Activated gamma-delta T cell treated with anti-CD3 and anti-CD28 coated beads, Interleukin-2, amount 50 U/mL, for 16 hours (primary cell): ENCODE measurements at regions not wholly inside any gene's neighbourhood (a gene's known extent, or its start where the extent isn't known, plus 50 kb on each side); places are given as distances from the start of the nearest gene placed in this dataset.

ENCODE experiments used
- DNase-seq: peaks from one replicate; pipeline ENCODE4 v3.0.0-alpha.2; 2020; ENCODE audit warnings: low read depth

- no peak for DNase-seq
Measured at GRCh38 chr2:106629981-106630380, 142.8 kb downstream of the CD8B2 start.

- no peak for DNase-seq
Measured at GRCh38 chr2:106631281-106631680, 144.1 kb downstream of the CD8B2 start.

GRCh38 chr2:106638043-106638442, 150.9 kb downstream of the CD8B2 start:
- no peak for DNase-seq

GRCh38 chr2:106638580-106638979, 151.4 kb downstream of the CD8B2 start:
- DNase-seq = no peak

- no peak for DNase-seq
Measured at GRCh38 chr2:106642679-106643078, 155.5 kb downstream of the CD8B2 start.

GRCh38 chr2:106644623-106645022, 157.5 kb downstream of the CD8B2 start:
- no peak for DNase-seq

GRCh38 chr2:106646605-106647004, 159.4 kb downstream of the CD8B2 start:
- no peak for DNase-seq

GRCh38 chr2:106649306-106649705, 162.1 kb downstream of the CD8B2 start:
- DNase-seq = no peak

- DNase-seq = no peak
Measured at GRCh38 chr2:106653465-106653864, 166.3 kb downstream of the CD8B2 start.

- DNase-seq = no peak
Measured at GRCh38 chr2:106658616-106659015, 171.5 kb downstream of the CD8B2 start.

GRCh38 chr2:106664669-106665068, 177.5 kb downstream of the CD8B2 start:
- DNase-seq = no peak

GRCh38 chr2:106667478-106668070, 180.4 kb downstream of the CD8B2 start:
- no peak for DNase-seq

GRCh38 chr2:106685180-106685897, 198.2 kb downstream of the CD8B2 start:
- DNase-seq = no peak

GRCh38 chr2:106686814-106687213, 199.2 kb downstream of the ST6GAL2 start:
- no peak for DNase-seq

GRCh38 chr2:106694964-106695470, 190.9 kb downstream of the ST6GAL2 start:
- DNase-seq = no peak

GRCh38 chr2:106695919-106696318, 190.0 kb downstream of the ST6GAL2 start:
- DNase-seq = no peak

GRCh38 chr2:106700616-106701015, 185.4 kb downstream of the ST6GAL2 start:
- no peak for DNase-seq

GRCh38 chr2:106701203-106702022, 184.6 kb downstream of the ST6GAL2 start:
- DNase-seq = no peak

GRCh38 chr2:106703161-106703560, 182.8 kb downstream of the ST6GAL2 start:
- DNase-seq = no peak

GRCh38 chr2:106704798-106705197, 181.2 kb downstream of the ST6GAL2 start:
- DNase-seq = no peak

- no peak for DNase-seq
Measured at GRCh38 chr2:106705877-106706276, 180.1 kb downstream of the ST6GAL2 start.

GRCh38 chr2:106706283-106706682, 179.7 kb downstream of the ST6GAL2 start:
- DNase-seq = no peak

- no peak for DNase-seq
Measured at GRCh38 chr2:106708209-106708608, 177.8 kb downstream of the ST6GAL2 start.
